Transverse colon (tissue), 3 donors: ENCODE measurements at regions not wholly inside any gene's neighbourhood (a gene's known extent, or its start where the extent isn't known, plus 50 kb on each side); places are given as distances from the start of the nearest gene placed in this dataset.

Experiments used
- CTCF ChIP-seq, 5 experiments: fragments of 200-600 bp in 3 of 5; fragments of 450-650 bp in 2 of 5; sonication (generic) in 3 of 5; IDR thresholded peaks; 1 replicate in 2 of 5; 2 replicates in 3 of 5; pipeline ENCODE4 v1.5.1; 2016 to 2017; ENCODE audit warnings: antibody characterized with exemption in 5 of 5, inconsistent platforms in 3 of 5, mild to moderate bottlenecking in 2 of 5, moderate library complexity in 1 of 5
- EP300 ChIP-seq: sonication (generic); formaldehyde crosslinking; IDR thresholded peaks from one replicate; pipeline ENCODE4 v1.6.1; 2017; ENCODE audit warnings: antibody characterized with exemption, low read depth

DNA sequence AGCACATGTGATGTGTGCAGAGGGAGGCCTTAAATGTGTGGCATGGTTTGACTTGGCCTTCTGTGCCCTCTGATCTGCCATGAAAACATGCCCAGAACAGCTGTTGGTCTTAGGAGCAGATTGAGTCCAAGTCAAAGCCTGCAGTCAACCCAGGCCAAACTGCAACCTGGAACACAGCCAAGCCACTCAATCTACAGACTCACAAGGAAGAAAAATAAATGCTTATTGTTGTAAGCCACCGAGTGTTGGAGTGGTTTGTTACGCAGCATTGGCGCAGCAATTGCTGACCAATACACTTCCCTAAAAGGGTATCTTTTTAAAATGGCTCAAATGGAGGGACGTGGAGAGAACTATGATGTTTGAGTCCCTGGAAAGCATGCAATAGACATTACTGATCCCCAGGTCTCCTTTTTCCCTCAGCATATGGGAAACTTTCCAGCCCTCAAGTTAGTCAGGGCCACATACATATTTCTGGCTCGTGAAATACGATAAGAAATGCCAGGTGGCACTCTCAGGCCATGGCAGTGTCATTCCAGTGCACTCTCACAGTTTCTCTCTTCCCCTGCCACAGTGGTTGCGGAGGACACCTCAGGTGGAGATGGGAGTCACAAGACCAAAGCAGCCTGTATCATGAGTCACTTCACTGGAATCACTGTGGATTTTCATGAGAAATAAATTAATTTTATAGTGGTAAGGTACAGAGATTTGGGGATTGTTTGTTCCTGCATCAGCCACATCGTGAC, 168.0 kb upstream of the ZNF618 start:
- no peak for TF ChIP-seq CTCF (IDR thresholded peaks at IDR 0.05)
- no peak for TF ChIP-seq EP300
